ENCODE measurements at regions not wholly inside any gene's neighbourhood (a gene's known extent, or its start where the extent isn't known, plus 50 kb on each side); places are given as distances from the start of the nearest gene placed in this dataset.
A peak's percentile ranks its signal among the peaks of the same experiment; 100 is the strongest.

DNA sequence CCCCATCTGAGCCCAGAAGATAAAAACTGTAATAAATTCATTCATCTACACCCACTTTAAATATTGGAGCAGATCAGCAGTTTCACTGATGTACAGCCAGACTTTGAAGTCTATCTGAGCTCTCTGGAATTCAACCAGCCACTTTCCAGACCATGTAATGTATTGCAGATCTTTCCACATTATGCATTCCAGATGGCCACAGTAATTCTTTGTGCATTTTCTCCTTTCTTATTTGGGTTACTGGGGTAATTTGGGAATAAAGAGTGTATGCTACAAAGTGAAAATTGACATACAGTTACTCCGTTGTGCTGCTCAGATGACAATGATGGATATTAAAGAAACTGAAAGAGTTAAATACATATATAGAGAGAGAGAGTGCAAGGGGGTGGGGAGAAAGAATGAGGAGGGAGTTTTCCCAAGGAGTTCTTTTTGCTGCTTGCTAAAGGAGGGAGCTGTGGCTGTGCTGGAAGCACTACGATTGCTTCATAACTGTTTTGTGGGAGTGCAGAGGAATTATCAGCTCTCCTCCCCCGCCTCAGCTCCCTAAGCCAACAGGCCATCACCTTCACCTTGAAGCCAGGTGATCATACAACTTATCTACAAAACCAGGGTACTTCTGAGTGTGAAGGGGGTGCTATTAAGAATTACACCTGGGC lies 152.8 kb downstream of the GAS1 start:
- DNase-seq, result no peak

GRCh38 chr9:86792136-86792535 lies 155.2 kb downstream of the GAS1 start:
- no peak for DNase-seq

DNA sequence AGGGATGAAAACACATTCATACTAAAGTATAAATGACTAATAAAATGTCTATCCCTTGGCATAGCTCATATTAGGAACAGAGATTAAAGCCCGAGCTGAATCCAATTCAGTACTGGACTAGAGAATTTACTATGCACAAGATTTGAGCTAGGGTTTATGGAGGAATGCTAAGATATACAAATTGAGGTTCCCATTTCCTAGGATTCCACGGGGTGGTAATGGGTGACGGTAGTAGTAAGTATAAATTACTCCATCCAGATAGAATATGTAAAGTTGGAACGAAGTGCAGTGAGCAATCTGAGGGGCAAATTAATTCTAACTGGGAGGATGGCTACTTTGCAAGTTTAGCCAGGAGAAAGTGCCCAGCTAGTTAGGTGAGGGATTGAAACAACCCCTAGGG lies 156.5 kb downstream of the GAS1 start:
- no peak for DNase-seq

GRCh38 chr9:86788456-86788855 lies 158.8 kb downstream of the GAS1 start:
- no peak for DNase-seq

GRCh38 chr9:86783884-86784283 lies 163.4 kb downstream of the GAS1 start:
- no peak for DNase-seq

DNA sequence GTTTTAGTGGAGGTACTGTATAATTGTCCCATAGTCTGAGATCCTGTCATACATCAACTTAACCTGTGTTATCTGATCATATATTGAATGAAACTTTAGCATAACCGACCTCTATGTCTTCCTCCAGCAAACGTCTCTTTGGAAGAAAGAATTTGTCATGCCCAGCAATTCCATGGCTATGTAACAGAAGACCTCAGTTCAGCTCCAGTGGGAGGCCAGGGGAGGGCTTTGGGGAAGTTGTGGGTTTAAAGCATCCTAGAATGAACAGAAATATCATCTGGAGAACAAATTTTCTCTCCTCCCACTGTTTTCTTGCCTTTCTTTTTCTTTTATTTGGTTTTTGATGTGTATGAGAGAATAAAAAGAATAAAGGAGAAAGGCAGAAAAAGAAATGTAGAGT lies 164.5 kb downstream of the GAS1 start:
- DNase-seq, result no peak

DNA sequence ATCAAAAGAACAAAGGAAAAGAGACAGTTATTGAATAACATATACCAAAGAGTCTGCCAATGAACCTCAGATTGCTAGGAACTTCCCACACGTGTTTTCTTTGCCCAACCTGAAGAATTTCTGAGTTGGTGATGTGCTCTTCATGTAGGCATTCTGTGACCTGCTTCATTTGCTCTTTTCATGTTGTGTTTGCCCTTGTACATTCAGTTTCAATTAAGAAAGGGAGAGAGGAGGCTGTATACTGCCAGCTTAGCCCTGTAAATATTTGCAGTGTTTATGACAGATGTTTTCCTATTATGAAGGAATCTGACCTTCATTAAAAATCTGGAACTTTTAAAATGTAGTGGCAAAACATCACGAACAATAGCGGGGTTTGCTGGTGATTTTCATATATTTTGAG lies 168.5 kb downstream of the GAS1 start:
- DNase-seq, result no peak

GRCh38 chr9:86775718-86776117 lies 171.6 kb downstream of the GAS1 start:
- DNase-seq, result no peak

GRCh38 chr9:86774116-86774515 lies 173.2 kb downstream of the GAS1 start:
- no peak for DNase-seq

- no peak for DNase-seq
Observed at GRCh38 chr9:86773422-86773945, 173.8 kb downstream of the GAS1 start.

DNA sequence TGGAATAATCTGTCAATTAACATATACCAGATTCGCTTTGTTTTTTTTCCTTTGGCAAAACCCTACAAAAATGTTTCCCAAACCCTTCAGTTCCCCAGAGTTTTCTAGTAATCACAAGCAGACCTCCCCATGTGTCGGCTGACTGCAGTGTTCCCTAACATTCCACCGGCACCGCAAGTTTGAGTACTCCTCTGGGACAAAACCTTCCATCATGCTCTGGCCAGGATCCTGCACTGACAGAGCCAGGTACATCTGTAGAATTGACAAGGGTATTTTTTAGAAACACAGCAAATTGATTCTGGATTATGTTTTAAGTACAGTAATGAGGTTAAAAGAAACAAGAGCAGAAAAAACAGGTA lies 174.7 kb downstream of the GAS1 start:
- DNase-seq, result no peak

GRCh38 chr9:86771941-86772634 lies 175.2 kb downstream of the GAS1 start:
- DNase-seq, result no peak

GRCh38 chr9:86771420-86771819 lies 175.9 kb downstream of the GAS1 start:
- no peak for DNase-seq

DNA sequence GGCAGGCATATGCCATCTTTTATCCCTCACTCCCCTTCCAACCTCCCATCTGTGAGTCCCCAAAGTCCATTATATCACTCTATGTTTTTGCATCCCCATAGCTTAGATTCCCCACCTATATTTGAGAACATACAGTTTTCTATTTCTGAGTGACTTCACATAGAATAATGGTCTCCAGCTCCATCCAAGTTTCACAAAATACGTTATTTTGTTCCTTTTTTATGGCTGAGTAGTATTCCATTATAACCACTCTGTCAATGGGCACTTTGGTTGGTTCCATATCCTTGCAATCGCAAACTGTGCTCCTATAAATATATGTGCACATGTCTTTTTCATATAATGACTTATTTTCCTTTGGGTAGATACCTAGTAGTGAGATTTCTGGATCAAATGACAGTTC lies 178.6 kb downstream of the GAS1 start:
- DNase-seq, result no peak

DNA sequence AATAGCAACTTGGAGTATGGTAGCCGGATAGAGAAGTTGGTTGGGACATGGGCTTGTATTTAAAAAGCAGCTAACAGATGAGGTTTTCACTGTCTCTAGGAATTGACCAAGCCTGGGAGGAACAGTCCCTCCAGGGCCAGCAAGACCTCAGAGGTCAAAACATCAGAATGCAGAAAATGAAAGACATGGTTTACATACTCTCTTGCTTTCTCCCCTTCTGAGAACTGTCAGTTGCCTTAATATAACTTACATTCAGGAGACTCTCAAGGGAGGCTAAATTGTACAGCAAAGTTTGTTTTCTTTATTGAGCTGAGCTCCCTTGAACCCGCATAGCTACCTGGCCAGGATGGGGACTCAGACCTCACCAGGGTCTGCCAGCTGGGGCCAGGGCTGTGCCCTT lies 179.3 kb downstream of the GAS1 start:
- no peak for DNase-seq

GRCh38 chr9:86767373-86767772 lies 179.9 kb downstream of the GAS1 start:
- DNase-seq, result no peak

DNA sequence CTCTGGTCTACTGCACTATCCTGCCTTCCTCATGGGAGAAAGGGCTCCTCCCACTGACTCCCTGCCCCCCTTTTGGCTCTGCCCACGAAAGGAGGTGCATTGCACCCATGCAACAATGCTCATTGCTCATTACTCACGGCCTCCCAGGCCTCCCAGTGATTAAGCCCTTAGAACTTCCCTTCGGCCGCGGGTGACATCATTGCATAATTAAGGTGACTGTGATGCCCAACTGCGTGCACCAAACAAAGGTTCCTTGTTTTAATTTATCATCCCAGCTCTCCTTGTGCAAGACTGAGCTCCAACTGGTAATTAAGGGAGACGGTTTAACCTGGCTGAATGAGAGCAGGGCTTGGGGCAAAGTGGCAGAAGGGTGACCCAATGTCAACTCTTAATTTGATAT lies 180.4 kb downstream of the GAS1 start:
- peak; percentile 5 for DNase-seq

- no peak for DNase-seq
Observed at GRCh38 chr9:86766511-86766910, 180.8 kb downstream of the GAS1 start.

GRCh38 chr9:86765746-86766430 lies 181.4 kb downstream of the GAS1 start:
- no peak for DNase-seq

DNA sequence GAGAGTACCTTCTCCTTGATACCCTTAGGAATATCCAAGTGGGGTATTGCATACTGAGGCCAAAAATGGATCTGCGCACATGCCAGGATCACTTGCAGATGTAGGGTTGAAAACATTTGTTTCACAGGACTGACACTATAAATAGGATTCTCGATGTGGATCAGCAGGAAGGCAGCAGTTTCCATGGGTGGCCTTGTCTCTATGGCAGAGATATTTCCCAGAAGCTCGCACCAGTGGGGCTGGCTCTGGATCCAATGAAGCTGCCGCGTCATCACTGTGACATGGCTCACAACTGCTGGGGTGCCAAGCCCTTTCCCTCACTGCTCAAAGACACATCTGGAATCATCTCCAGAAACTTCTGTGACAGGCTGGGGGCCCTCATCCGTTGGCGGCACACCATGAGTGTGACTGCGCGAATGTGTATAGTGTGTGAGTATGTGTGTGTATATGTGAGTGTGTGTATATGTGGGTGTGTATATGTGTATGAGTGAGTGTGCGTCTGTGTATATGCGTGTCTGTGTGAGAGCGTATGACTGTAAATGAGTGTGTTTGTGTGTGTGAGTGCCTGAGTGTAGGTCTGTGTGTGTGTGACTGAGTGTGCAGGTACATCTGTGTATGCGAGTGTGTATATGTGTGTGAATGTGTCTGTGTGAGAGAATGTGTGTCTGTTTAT lies 182.5 kb downstream of the GAS1 start:
- no peak for DNase-seq

DNA sequence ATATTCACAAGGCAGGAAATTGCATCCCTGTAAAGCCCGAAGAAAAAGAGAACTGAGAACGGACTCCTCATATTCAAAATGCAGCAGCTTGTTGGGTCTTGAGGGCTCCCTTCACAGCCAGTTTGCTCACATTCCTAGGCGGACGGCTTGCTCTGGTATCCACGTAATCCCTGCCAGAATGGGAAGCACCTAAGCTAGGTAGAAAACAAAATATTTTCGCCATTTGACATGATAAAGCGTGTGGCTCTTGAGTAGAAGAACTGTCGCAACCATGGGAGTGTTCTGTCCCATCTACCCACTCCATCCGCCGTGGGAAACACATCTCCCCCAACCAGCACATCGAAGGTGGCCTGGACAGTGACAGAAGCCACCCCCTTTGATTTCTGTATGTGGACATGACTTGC lies 183.1 kb downstream of the GAS1 start:
- no peak for DNase-seq

- no peak for DNase-seq
Observed at GRCh38 chr9:86763791-86764190, 183.5 kb downstream of the GAS1 start.

DNA sequence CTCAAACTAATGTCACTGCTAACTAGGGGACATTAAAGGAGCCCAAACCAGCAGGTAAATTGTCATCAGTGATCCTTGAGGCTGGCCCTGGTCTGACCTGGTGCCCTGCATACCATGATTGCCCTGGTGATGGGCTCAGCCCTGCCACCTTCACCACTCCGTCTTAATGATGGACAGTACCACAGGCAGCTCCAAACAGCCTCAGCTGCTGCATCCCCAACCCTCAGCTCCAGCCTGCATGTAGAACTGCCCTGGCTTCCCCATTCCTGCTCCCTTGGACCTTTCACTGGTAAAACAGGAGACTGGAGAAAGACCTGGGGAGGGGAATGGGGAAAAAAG lies 190.0 kb downstream of the GAS1 start:
- no peak for DNase-seq
